Endothelial cell of umbilical vein (primary cell): ENCODE measurements at regions not wholly inside any gene's neighbourhood (a gene's known extent, or its start where the extent isn't known, plus 50 kb on each side); places are given as distances from the start of the nearest gene placed in this dataset.

Experiments used
- BruUV-seq: library from RNA; stranded (reverse); fragments of 400-500 nt; replicated peaks from 2 replicates; lab custom pipeline; 2021; lab: Mats Ljungman, UMichigan
- CTCF ChIA-PET: fragments of 300-600, 350-600 bp; sonication (Branson Sonifier 250); formaldehyde crosslinking; loops from one replicate; lab custom pipeline; 2021; ENCODE audit warnings: antibody characterized with exemption, inconsistent platforms; lab: Charles Lee
- POLR2A ChIA-PET: fragments of 300-600, 350-600 bp; sonication (Branson Sonifier 250); formaldehyde crosslinking; loops from one replicate; lab custom pipeline; 2021; ENCODE audit warnings: antibody characterized with exemption, inconsistent platforms; lab: Charles Lee
- DNase-seq: peaks from one replicate; pipeline ENCODE4 v3.0.0-alpha.2; 2011; ENCODE audit warnings: low read depth, low spot score
- FAIRE-seq: peaks from 2 replicates; lab custom pipeline; 2011; peaks lifted over from hg19 to GRCh38; lab: Jason Lieb, UNC
- H2AFZ ChIP-seq: 2 replicates; pipeline ENCODE4 v1.6.0; 2012; ENCODE audit warnings: low read depth, low read length, control low read depth, inconsistent platforms
- H3K27ac ChIP-seq: 2 replicates; pipeline ENCODE4 v1.5.1; 2011; ENCODE audit warnings: low read depth, mild to moderate bottlenecking, control low read depth, low read length, moderate library complexity; ENCODE audit not compliant: insufficient read depth
- H3K27me3 ChIP-seq, 2 experiments: 2 replicates each; pipeline versions ENCODE4 v1.6.0 to v1.6.1; 2011; ENCODE audit warnings: low read length in 2 of 2, mixed read lengths in 1 of 2; ENCODE audit not compliant: control insufficient read depth in 2 of 2, insufficient read depth in 2 of 2
- H3K36me3 ChIP-seq, 2 experiments: 2 replicates in 1 of 2; 3 replicates in 1 of 2; pipeline ENCODE4 v1.5.1; 2011; ENCODE audit warnings: low read length in 2 of 2, mild to moderate bottlenecking in 1 of 2, moderate library complexity in 1 of 2; ENCODE audit not compliant: control insufficient read depth in 2 of 2, insufficient read depth in 2 of 2; ENCODE audit errors: extremely low read depth in 1 of 2
- H3K4me1 ChIP-seq: 3 replicates; pipeline ENCODE4 v1.5.1; 2011; ENCODE audit warnings: mild to moderate bottlenecking, low read length; ENCODE audit not compliant: control insufficient read depth, insufficient read depth; ENCODE audit errors: extremely low read depth
- H3K4me2 ChIP-seq: 2 replicates; pipeline ENCODE4 v1.6.1; 2011; ENCODE audit warnings: low read length, control low read depth, mixed read lengths; ENCODE audit not compliant: insufficient read depth
- H3K4me3 ChIP-seq, 3 experiments: fragments of 200-600 bp in 1 of 3; sonication (generic), shearing (Covaris generic) in 1 of 3; replicated peaks in 1 of 3; 2 replicates each; pipeline ENCODE4 v1.5.1; 2011 to 2016; ENCODE audit warnings: control low read depth in 3 of 3, low read length in 3 of 3, mild to moderate bottlenecking in 2 of 3, inconsistent platforms in 1 of 3, low read depth in 1 of 3, moderate library complexity in 1 of 3; ENCODE audit not compliant: insufficient read depth in 1 of 3
- H3K79me2 ChIP-seq: 2 replicates; pipeline ENCODE4 v1.6.0; 2012; ENCODE audit warnings: low read length, inconsistent platforms; ENCODE audit not compliant: control insufficient read depth, insufficient read depth
- H3K9ac ChIP-seq: replicated peaks from 2 replicates; pipeline ENCODE3; 2011; ENCODE audit warnings: low read length, control low read depth; ENCODE audit not compliant: insufficient read depth; ENCODE audit errors: extremely low read depth
- H3K9me1 ChIP-seq: replicated peaks from 3 replicates; pipeline ENCODE4 v1.6.0; 2011; ENCODE audit warnings: mild to moderate bottlenecking, low read length; ENCODE audit not compliant: control insufficient read depth, insufficient read depth; ENCODE audit errors: extremely low read depth
- H3K9me3 ChIP-seq: replicated peaks from 2 replicates; pipeline ENCODE4 v1.5.1; 2012; ENCODE audit warnings: low read length, inconsistent platforms; ENCODE audit not compliant: control insufficient read depth, insufficient read depth
- H4K20me1 ChIP-seq: replicated peaks from 2 replicates; pipeline ENCODE3; 2011; ENCODE audit warnings: mild to moderate bottlenecking, low read length; ENCODE audit not compliant: control insufficient read depth, insufficient read depth; ENCODE audit errors: extremely low read depth
- CTCF ChIP-seq, 2 donors: IDR thresholded peaks; 1 replicate in 1 of 2; 2 replicates in 1 of 2; pipeline ENCODE4 v1.5.1; 2011; ENCODE audit warnings: low read length in 2 of 2, mild to moderate bottlenecking in 2 of 2, moderate library complexity in 2 of 2, control low read depth in 1 of 2, inconsistent platforms in 1 of 2, low read depth in 1 of 2; ENCODE audit not compliant: insufficient read depth in 1 of 2; ENCODE audit errors: extremely low read depth in 1 of 2
- EZH2 ChIP-seq: IDR thresholded peaks from 2 replicates; pipeline ENCODE4 v1.6.1; 2012; ENCODE audit warnings: borderline replicate concordance, low read depth, mild to moderate bottlenecking, moderate library complexity, low read length, inconsistent platforms; ENCODE audit not compliant: severe bottlenecking
- FOS ChIP-seq: IDR thresholded peaks from 2 replicates; pipeline ENCODE4 v1.6.1; 2011; ENCODE audit warnings: mild to moderate bottlenecking, low read length, moderate library complexity, borderline replicate concordance; ENCODE audit not compliant: insufficient read depth
- GATA2 ChIP-seq: IDR thresholded peaks from 2 replicates; pipeline ENCODE4 v1.7.0; 2011; ENCODE audit warnings: low read depth, mild to moderate bottlenecking, moderate library complexity, mixed read lengths, low read length; ENCODE audit not compliant: insufficient read length, insufficient read depth
- JUN ChIP-seq: IDR thresholded peaks from 2 replicates; pipeline ENCODE4 v1.6.1; 2011; ENCODE audit warnings: borderline replicate concordance, low read depth; ENCODE audit not compliant: insufficient read length, insufficient read depth
- MAX ChIP-seq: IDR thresholded peaks from 2 replicates; pipeline ENCODE4 v1.6.1; 2011; ENCODE audit not compliant: insufficient read depth, insufficient read length
- MYC ChIP-seq: IDR thresholded peaks from one replicate; pipeline ENCODE4 v1.6.1; 2011; ENCODE audit warnings: mild to moderate bottlenecking, low read depth, low read length
- POLR2A ChIP-seq: IDR thresholded peaks from 2 replicates; pipeline ENCODE4 v1.6.1; 2012; ENCODE audit warnings: low read depth, mild to moderate bottlenecking, control low read depth, low read length
- POLR2AphosphoS5 ChIP-seq: IDR thresholded peaks from 2 replicates; pipeline ENCODE4 v1.6.1; 2012; ENCODE audit warnings: low read depth, mild to moderate bottlenecking, control low read depth, low read length, moderate library complexity; ENCODE audit not compliant: insufficient read depth
- dilution Hi-C: fragments of 300-500 bp; cut with MboI; formaldehyde crosslinking; loops from one replicate; pipeline ENCODE4 v1.15.0; 2019; ENCODE audit warnings: low sequenced_read_pairs; ENCODE audit not compliant: extremely low pct_ligation_motif_present
- intact Hi-C: fragments of 100-400 bp; cut with micrococcal nuclease; formaldehyde crosslinking; loops from one replicate; pipeline ENCODE4 v1.10.0; 2022

GRCh38 chr9:135280666-135281065 lies 193.2 kb downstream of the OLFM1 start:
- no peaks in the 10 kb centered on the region for H3K36me3 ChIP-seq
- ChIA-PET POLR2A (no interaction called here), CTCF (no interaction called here)
- H3K9me1 ChIP-seq = no peaks in the 10 kb centered on the region
- no peak overlapping the region for H3K4me3 ChIP-seq
- no peaks in the 10 kb centered on the region for H3K4me1 ChIP-seq
- no peak overlapping the region for H2AFZ ChIP-seq
- DNase-seq (no peak), FAIRE-seq (no peak)
- H3K79me2 ChIP-seq = no peaks in the 10 kb centered on the region
- no peaks in the 10 kb centered on the region for H3K27me3 ChIP-seq
- intact Hi-C loops = no loop called here
- H3K4me2 ChIP-seq = no peak overlapping the region
- no peaks in the 10 kb centered on the region for H3K9me3 ChIP-seq
- TF ChIP-seq MYC (no peak), POLR2AphosphoS5 (no peak), MAX (no peak), JUN (no peak), FOS (no peak), GATA2 (no peak), POLR2A (no peak), CTCF (IDR thresholded peaks at IDR 0.05; ENCODE audit: extremely low read depth in 1 of 2, insufficient read depth in 1 of 2, low read depth in 1 of 2, low read length in 2 of 2) (no peak), EZH2 (no peak)
- no TSS peak for BruUV-seq
- H3K9ac ChIP-seq = no peak overlapping the region
- dilution Hi-C loops = no loop called here
- no peaks in the 10 kb centered on the region for H4K20me1 ChIP-seq
- no peak overlapping the region for H3K27ac ChIP-seq
